Spleen (tissue), 7 donors: ENCODE measurements at regions not wholly inside any gene's neighbourhood (a gene's known extent, or its start where the extent isn't known, plus 50 kb on each side); places are given as distances from the start of the nearest gene placed in this dataset.

Experiments used
- CTCF ChIP-seq, 11 experiments: fragments of 200-600 bp in 7 of 11; fragments of 450-650 bp in 4 of 11; sonication (generic) in 4 of 11; IDR thresholded peaks in 8 of 11; conservative IDR thresholded peaks in 3 of 11; 1 replicate in 7 of 11; 2 replicates in 4 of 11; pipeline versions ENCODE4 v1.4.0 to v1.8.0; 2016 to 2021; ENCODE audit warnings: antibody characterized with exemption in 11 of 11, inconsistent platforms in 4 of 11, mild to moderate bottlenecking in 1 of 11
- POLR2AphosphoS5 ChIP-seq, 3 donors: sonication (generic); formaldehyde crosslinking; IDR thresholded peaks; one replicate each; pipeline ENCODE4 v1.5.1; 2017; ENCODE audit warnings: antibody characterized with exemption in 3 of 3
- donor health status: DM: no; HTN: no; CAD: no; lungs with moderate emphysema.
- donor health status: DM: no; HTN: no; CAD: no.
- donor health status: DM: no; HTN: no; CAD: no.

DNA sequence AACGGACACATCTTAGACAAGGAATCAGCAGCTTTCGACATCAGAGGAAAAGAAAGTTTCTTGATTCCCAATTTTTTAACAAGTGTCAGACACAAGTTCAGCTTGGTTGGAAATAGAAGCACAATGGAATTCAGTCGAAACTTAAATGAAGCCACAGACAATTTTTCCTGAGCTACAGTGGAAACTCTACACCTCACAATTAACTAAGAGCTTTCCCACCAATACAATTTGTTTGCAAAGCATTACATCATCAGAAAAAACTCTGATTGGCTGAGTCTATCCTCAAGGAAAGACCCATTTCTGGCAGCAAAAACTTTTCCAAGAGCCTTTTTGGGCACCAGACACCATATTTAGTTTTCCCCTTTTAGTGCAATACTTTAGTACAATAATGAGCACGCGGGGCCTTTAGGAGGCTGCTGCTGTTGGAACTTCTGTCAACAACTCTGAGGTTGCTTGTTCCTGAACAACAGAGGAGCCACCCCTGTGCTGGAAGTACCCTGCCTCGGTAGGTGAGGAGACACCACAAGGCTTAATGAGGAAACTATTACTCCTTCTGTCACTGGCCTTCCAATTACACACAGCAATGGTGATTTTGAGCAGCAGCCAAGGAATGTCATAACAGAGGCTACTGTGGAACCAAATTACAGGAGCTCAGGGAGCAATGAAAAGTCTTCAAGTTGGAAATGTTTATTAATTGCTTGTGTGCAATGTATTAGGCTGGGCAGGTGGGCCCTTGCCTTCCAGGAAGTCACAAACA, 61.9 kb upstream of the BARX2 start:
- TF ChIP-seq CTCF (IDR thresholded peaks at IDR 0.05 in 8 of 11, conservative IDR thresholded peaks at IDR 0.05 in 3 of 11), result no peak
- no peak for TF ChIP-seq POLR2AphosphoS5 (IDR thresholded peaks at IDR 0.05)
